GM12873 (cell line): ENCODE measurements at regions not wholly inside any gene's neighbourhood (a gene's known extent, or its start where the extent isn't known, plus 50 kb on each side); places are given as distances from the start of the nearest gene placed in this dataset.

Experiments used
- CTCF ChIP-seq: IDR thresholded peaks from 2 replicates; pipeline ENCODE4 v1.5.1; 2012; ENCODE audit warnings: low read depth, mild to moderate bottlenecking, moderate library complexity, low read length, control low read depth; ENCODE audit not compliant: insufficient read depth; ENCODE audit errors: missing control alignments

- no peak for TF ChIP-seq CTCF
These were observed 289.1 kb upstream of the PHF14 start for GRCh38 chr7:10684606-10685005.

- no peak for TF ChIP-seq CTCF
These were observed 288.6 kb upstream of the PHF14 start for GRCh38 chr7:10685040-10685439.

- no peak for TF ChIP-seq CTCF
These were observed 285.1 kb upstream of the PHF14 start for GRCh38 chr7:10688544-10688943.

- TF ChIP-seq CTCF, result no peak
These were observed 277.6 kb upstream of the PHF14 start for GRCh38 chr7:10696064-10696463.

- TF ChIP-seq CTCF, result no peak
These were observed 270.6 kb upstream of the PHF14 start for GRCh38 chr7:10703059-10703458.

GRCh38 chr7:10703981-10704380 is 269.7 kb upstream of the PHF14 start:
- TF ChIP-seq CTCF, result no peak

- TF ChIP-seq CTCF, result no peak
These were observed 269.0 kb upstream of the PHF14 start for GRCh38 chr7:10704653-10705052.

GRCh38 chr7:10706875-10707493 is 266.7 kb upstream of the PHF14 start:
- TF ChIP-seq CTCF, result no peak
